ENCODE measurements at regions not wholly inside any gene's neighbourhood (a gene's known extent, or its start where the extent isn't known, plus 50 kb on each side); places are given as distances from the start of the nearest gene placed in this dataset.

DNA sequence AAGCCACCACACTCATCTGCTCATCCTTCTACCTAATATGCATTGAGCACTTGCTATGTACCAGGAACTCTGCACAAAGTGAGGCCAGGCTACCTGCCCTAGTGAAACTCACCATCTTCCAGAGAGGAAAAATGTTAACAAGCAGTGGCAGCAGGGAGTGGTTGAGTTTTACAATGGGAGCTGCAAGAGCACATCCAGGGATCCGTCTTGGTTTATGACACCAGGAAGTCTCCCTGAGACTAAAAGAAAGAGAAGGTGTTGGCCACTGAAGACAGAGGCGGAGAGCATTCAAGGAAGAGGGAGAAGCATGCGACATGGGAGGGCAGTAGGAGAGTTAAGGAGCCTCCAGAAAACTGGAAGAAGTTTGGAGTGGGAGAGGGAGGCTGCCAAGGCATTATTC is 178.1 kb upstream of the CPEB2 start:
- Mint-ChIP-seq H3K36me3 (ENCODE audit: unreplicated experiment) (no peaks in the 10 kb centered on the region), H3K27me3 (ENCODE audit: unreplicated experiment) (peaks cover 12% of the 10 kb centered on the region), H3K4me1 (ENCODE audit: unreplicated experiment) (no peaks in the 10 kb centered on the region), H3K4me3 (ENCODE audit: unreplicated experiment) (no peak overlapping the region), H3K9me3 (ENCODE audit: unreplicated experiment) (no peaks in the 10 kb centered on the region), H3K27ac (ENCODE audit: unreplicated experiment) (no peak overlapping the region)
- no peak for TF ChIP-seq CTCF (IDR thresholded peaks at IDR 0.05)
- DNase-seq (ENCODE audit: extremely low spot score, unreplicated experiment) = no peak

- Mint-ChIP-seq H3K9me3 (ENCODE audit: unreplicated experiment) (no peaks in the 10 kb centered on the region), H3K4me1 (ENCODE audit: unreplicated experiment) (no peaks in the 10 kb centered on the region), H3K4me3 (ENCODE audit: unreplicated experiment) (no peak overlapping the region), H3K27ac (ENCODE audit: unreplicated experiment) (no peak overlapping the region), H3K27me3 (ENCODE audit: unreplicated experiment) (peaks cover 16% of the 10 kb centered on the region), H3K36me3 (ENCODE audit: unreplicated experiment) (no peaks in the 10 kb centered on the region)
- TF ChIP-seq CTCF (IDR thresholded peaks at IDR 0.05) = no peak
- no peak for DNase-seq (ENCODE audit: extremely low spot score, unreplicated experiment)
Observed at GRCh38 chr4:14827111-14827510, 175.2 kb upstream of the CPEB2 start.

DNA sequence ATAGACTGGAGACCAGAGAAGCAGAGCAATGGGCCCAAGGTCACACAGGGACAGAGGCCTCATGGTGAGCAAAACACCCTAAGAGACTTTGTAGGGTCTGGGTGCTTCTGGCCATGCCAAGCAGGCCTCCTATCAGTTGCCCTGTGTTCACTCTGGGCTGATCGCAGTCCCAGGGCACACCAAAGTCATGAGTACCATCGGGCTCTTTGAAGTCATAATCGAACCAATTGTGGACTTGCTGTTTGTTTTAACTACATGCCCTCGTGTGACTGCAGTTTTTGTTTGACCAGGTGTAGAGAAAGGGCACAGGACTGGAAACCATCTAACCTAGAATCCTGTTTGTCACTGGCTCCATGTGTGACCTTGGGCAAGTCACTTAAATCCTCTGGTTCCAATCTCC is 172.5 kb upstream of the CPEB2 start:
- TF ChIP-seq CTCF (IDR thresholded peaks at IDR 0.05) = no peak
- DNase-seq (ENCODE audit: extremely low spot score, unreplicated experiment) = no peak
- no peaks in the 10 kb centered on the region for H3K9me3 Mint-ChIP-seq (ENCODE audit: unreplicated experiment)
- no peak overlapping the region for H3K4me3 Mint-ChIP-seq (ENCODE audit: unreplicated experiment)
- no peaks in the 10 kb centered on the region for H3K36me3 Mint-ChIP-seq (ENCODE audit: unreplicated experiment)
- H3K4me1 Mint-ChIP-seq (ENCODE audit: unreplicated experiment) = no peaks in the 10 kb centered on the region
- H3K27me3 Mint-ChIP-seq (ENCODE audit: unreplicated experiment) = peaks cover 17% of the 10 kb centered on the region
- H3K27ac Mint-ChIP-seq (ENCODE audit: unreplicated experiment) = no peak overlapping the region

- H3K4me3 Mint-ChIP-seq (ENCODE audit: unreplicated experiment) = no peak overlapping the region
- H3K36me3 Mint-ChIP-seq (ENCODE audit: unreplicated experiment) = no peaks in the 10 kb centered on the region
- no peak for TF ChIP-seq CTCF (IDR thresholded peaks at IDR 0.05)
- no peak for DNase-seq (ENCODE audit: extremely low spot score, unreplicated experiment)
- no peaks in the 10 kb centered on the region for H3K4me1 Mint-ChIP-seq (ENCODE audit: unreplicated experiment)
- H3K27ac Mint-ChIP-seq (ENCODE audit: unreplicated experiment) = no peak overlapping the region
- peaks cover 15% of the 10 kb centered on the region for H3K27me3 Mint-ChIP-seq (ENCODE audit: unreplicated experiment)
- H3K9me3 Mint-ChIP-seq (ENCODE audit: unreplicated experiment) = no peaks in the 10 kb centered on the region
Observed at GRCh38 chr4:14831416-14831815, 170.9 kb upstream of the CPEB2 start.

DNA sequence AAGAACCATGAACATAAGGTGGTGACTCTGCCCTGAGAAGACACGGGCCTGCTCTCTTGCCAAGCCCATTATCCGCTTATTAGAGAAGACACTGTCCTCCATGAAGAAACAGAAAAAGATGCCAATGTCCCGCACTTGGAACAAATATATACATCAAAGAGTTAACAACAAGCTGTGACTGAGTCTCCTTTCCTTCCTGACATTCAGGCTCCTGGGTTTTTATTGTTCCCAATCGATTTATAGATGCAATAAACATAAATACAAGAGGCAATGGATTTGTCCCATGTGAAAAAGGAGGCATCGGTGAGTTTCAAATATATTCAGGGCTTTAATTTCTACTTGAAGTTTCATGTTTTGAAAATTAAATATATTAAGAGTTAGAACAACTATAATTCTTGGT is 169.2 kb upstream of the CPEB2 start:
- H3K9me3 Mint-ChIP-seq (ENCODE audit: unreplicated experiment) = no peaks in the 10 kb centered on the region
- no peaks in the 10 kb centered on the region for H3K4me1 Mint-ChIP-seq (ENCODE audit: unreplicated experiment)
- H3K27me3 Mint-ChIP-seq (ENCODE audit: unreplicated experiment) = peaks cover 13% of the 10 kb centered on the region
- no peak overlapping the region for H3K4me3 Mint-ChIP-seq (ENCODE audit: unreplicated experiment)
- no peaks in the 10 kb centered on the region for H3K36me3 Mint-ChIP-seq (ENCODE audit: unreplicated experiment)
- no peak for TF ChIP-seq CTCF (IDR thresholded peaks at IDR 0.05)
- no peak overlapping the region for H3K27ac Mint-ChIP-seq (ENCODE audit: unreplicated experiment)
- DNase-seq (ENCODE audit: extremely low spot score, unreplicated experiment) = no peak
